ENCODE measurements at regions not wholly inside any gene's neighbourhood (a gene's known extent, or its start where the extent isn't known, plus 50 kb on each side); places are given as distances from the start of the nearest gene placed in this dataset.

DNA sequence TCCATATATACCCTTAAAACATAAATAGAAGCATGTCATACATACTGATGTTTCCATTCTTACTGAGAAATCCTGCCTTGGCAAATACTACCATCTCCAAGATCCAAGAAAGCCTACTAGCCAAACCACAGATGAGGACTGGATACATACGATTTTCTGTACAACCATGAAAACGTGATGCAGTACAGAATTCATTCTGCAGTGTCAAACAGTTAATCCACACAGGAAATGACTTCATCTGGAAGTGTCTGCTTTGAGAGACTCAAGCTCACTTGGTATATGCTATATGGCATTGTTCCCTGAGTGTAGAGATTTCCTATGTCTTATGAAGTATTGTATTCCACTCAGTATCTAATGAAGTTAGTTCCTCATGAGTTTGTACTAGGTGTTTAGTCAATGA is 94.3 kb downstream of the CT47B1 start:
- ATAC-seq, result no peak
- no peaks in the 10 kb centered on the region for H3K4me1 ChIP-seq
- TF ChIP-seq POLR2A (IDR thresholded peaks at IDR 0.05), result no peak
- TF ChIP-seq, protein P1, sequence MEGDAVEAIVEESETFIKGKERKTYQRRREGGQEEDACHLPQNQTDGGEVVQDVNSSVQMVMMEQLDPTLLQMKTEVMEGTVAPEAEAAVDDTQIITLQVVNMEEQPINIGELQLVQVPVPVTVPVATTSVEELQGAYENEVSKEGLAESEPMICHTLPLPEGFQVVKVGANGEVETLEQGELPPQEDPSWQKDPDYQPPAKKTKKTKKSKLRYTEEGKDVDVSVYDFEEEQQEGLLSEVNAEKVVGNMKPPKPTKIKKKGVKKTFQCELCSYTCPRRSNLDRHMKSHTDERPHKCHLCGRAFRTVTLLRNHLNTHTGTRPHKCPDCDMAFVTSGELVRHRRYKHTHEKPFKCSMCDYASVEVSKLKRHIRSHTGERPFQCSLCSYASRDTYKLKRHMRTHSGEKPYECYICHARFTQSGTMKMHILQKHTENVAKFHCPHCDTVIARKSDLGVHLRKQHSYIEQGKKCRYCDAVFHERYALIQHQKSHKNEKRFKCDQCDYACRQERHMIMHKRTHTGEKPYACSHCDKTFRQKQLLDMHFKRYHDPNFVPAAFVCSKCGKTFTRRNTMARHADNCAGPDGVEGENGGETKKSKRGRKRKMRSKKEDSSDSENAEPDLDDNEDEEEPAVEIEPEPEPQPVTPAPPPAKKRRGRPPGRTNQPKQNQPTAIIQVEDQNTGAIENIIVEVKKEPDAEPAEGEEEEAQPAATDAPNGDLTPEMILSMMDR (IDR thresholded peaks at IDR 0.05 in 4 of 5, conservative IDR thresholded peaks at IDR 0.05 in 1 of 5), result no peak
- H3K36me3 ChIP-seq, result no peaks in the 10 kb centered on the region
- intact Hi-C loops (cut with DNase I; ENCODE audit: low total_unique reads) (no loop called here), in situ Hi-C loops (cut with MboI; ENCODE audit: low sequenced_read_pairs in 4 of 4) (no loop called here)
- H3K27me3 ChIP-seq, result no peaks in the 10 kb centered on the region
- no peak for DNase-seq
- H3K4me3 ChIP-seq, result no peak overlapping the region
- no peak overlapping the region for H3K27ac ChIP-seq
- no peaks in the 10 kb centered on the region for H3K9me3 ChIP-seq

DNA sequence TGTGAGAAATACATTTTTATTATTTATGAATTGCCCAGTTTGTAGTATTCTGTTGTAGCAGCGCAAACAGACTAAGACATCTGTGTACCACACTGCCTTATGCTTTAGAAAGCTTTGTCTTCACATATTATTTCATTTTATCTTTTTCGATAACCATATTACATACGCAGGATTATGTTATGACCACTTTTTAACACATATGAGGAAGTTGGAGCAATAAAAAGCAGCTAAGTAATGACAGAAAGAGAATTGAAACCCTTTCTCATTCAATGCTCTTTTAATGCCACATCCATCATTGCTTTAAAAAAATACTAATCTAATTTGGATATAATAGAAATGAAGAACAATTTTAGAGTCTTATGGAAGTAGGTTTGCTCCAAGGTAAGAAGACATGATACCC is 99.7 kb downstream of the CT47B1 start:
- H3K27ac ChIP-seq, result no peak overlapping the region
- no peaks in the 10 kb centered on the region for H3K36me3 ChIP-seq
- TF ChIP-seq, protein P1 (IDR thresholded peaks at IDR 0.05 in 4 of 5, conservative IDR thresholded peaks at IDR 0.05 in 1 of 5), result no peak
- TF ChIP-seq POLR2A (IDR thresholded peaks at IDR 0.05), result no peak
- in situ Hi-C loops (cut with MboI; ENCODE audit: low sequenced_read_pairs in 4 of 4) (no loop called here), intact Hi-C loops (cut with DNase I; ENCODE audit: low total_unique reads) (no loop called here)
- no peak for ATAC-seq
- no peak overlapping the region for H3K4me3 ChIP-seq
- H3K9me3 ChIP-seq, result no peaks in the 10 kb centered on the region
- DNase-seq, result no peak
- H3K4me1 ChIP-seq, result no peaks in the 10 kb centered on the region
- no peaks in the 10 kb centered on the region for H3K27me3 ChIP-seq

DNA sequence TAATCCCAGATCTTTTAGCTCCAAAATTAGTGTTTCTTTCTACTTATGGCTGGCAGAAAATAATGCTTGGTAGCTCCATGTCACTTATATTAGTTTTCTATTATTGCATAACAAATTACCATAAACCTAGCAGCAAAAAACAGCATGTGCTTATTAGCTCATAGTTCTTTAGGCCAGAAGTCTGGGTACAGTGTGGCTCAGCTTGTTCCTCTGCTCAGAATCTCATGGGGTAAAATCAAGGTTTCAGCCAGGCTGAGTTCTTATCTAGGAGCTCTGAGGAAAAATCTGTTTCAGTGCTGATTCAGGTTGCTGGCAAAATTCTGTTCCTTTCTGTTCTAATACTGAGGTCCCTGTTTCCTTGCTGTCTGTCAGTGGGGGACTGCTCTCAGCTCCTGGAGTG is 101.1 kb downstream of the CT47B1 start:
- intact Hi-C loops (cut with DNase I; ENCODE audit: low total_unique reads) (no loop called here), in situ Hi-C loops (cut with MboI; ENCODE audit: low sequenced_read_pairs in 4 of 4) (loop anchor here in 1 of 4 donors (25.0 kb wide), 1 partner anchor 262 kb away; no protein-coding TSS in a partner anchor)
- Histone ChIP-seq H3K4me1 (no peaks in the 10 kb centered on the region), H3K4me3 (no peak overlapping the region), H3K27ac (no peak overlapping the region), H3K36me3 (no peaks in the 10 kb centered on the region), H3K9me3 (no peaks in the 10 kb centered on the region), H3K27me3 (no peaks in the 10 kb centered on the region)
- peak in 1 of 2 donors; percentile 2 for DNase-seq
- TF ChIP-seq, protein P1 (IDR thresholded peaks at IDR 0.05 in 4 of 5, conservative IDR thresholded peaks at IDR 0.05 in 1 of 5), result no peak
- no peak for TF ChIP-seq POLR2A (IDR thresholded peaks at IDR 0.05)
- ATAC-seq, result peak in 1 of 2 donors; percentile 62

DNA sequence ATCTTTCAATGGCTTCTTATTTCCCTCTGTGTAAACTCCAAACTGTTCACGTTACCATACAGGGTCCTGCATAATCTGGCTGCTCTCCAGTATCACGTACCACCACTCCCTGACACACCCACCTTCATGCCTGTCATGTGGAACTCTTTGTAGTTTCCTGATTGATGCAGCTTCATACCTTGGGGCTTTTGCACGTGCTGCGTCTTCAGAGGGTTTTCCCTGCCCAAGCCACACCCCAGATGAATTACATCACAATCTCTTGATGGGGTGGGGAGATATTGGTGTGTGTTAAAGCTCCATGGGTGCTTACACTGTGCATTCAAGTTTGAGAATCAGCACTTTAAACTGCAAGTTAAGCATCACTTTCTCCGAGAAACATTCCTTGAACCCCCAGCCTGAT is 101.9 kb downstream of the CT47B1 start:
- in situ Hi-C loops (cut with MboI; ENCODE audit: low sequenced_read_pairs in 4 of 4), result loop anchor here in 1 of 4 donors (25.0 kb wide), 1 partner anchor 262 kb away; no protein-coding TSS in a partner anchor
- Histone ChIP-seq H3K36me3 (no peaks in the 10 kb centered on the region), H3K4me3 (no peak overlapping the region), H3K27ac (no peak overlapping the region), H3K4me1 (no peaks in the 10 kb centered on the region), H3K27me3 (no peaks in the 10 kb centered on the region), H3K9me3 (no peaks in the 10 kb centered on the region)
- DNase-seq, result no peak
- intact Hi-C loops (cut with DNase I; ENCODE audit: low total_unique reads), result no loop called here
- no peak for TF ChIP-seq POLR2A (IDR thresholded peaks at IDR 0.05)
- TF ChIP-seq, protein P1 (IDR thresholded peaks at IDR 0.05 in 4 of 5, conservative IDR thresholded peaks at IDR 0.05 in 1 of 5), result no peak
- no peak for ATAC-seq

Data from gastrocnemius medialis (tissue), 4 donors.